ENCODE measurements at regions not wholly inside any gene's neighbourhood (a gene's known extent, or its start where the extent isn't known, plus 50 kb on each side); places are given as distances from the start of the nearest gene placed in this dataset.

GRCh38 chr6:88476388-88476787, 310.2 kb upstream of the CNR1 start:
- Histone ChIP-seq H4K20me1 (replicated peaks; ENCODE audit: insufficient read depth) (no peaks in the 10 kb centered on the region), H3K79me2 (replicated peaks; ENCODE audit: insufficient read depth) (no peaks in the 10 kb centered on the region), H3K4me2 (no peak overlapping the region), H3K9me2 (ENCODE audit: insufficient read depth) (no peaks in the 10 kb centered on the region), H3K27ac (ENCODE audit: low read depth) (no peak overlapping the region), H3K27me3 (ENCODE audit: insufficient read depth) (no peaks in the 10 kb centered on the region), H3K36me3 (ENCODE audit: insufficient read depth) (peaks cover 8% of the 10 kb centered on the region), H3K4me1 (ENCODE audit: insufficient read depth) (no peaks in the 10 kb centered on the region), H3F3A (replicated peaks; ENCODE audit: low read depth) (no peaks in the 10 kb centered on the region), H2AFZ (no peak overlapping the region), H3K4me3 (no peak overlapping the region)
- Mint-ChIP-seq H3K4me3 (no peak overlapping the region), H3K27ac (no peak overlapping the region), H3K27me3 (ENCODE audit: insufficient read depth, low read depth, poor library complexity) (peaks cover 3% of the 10 kb centered on the region), H3K9me3 (peaks cover 29% of the 10 kb centered on the region), H3K4me1 (peaks cover 10% of the 10 kb centered on the region), H3K36me3 (ENCODE audit: low read depth) (peaks cover 15% of the 10 kb centered on the region)
- DNase-seq (ENCODE audit: low spot score) (no peak), ATAC-seq (no peak)
- no peak for TF ChIP-seq NANOG (IDR thresholded peaks at IDR 0.05; ENCODE audit: borderline replicate concordance)
- TF ChIP-seq CREB1 (CRISPR knock-in tag; IDR thresholded peaks at IDR 0.05; ENCODE audit: low read depth): no peak
- TF ChIP-seq ZNF331 (CRISPR knock-in tag; IDR thresholded peaks at IDR 0.05; ENCODE audit: low read depth): no peak

- Mint-ChIP-seq H3K4me3 (no peak overlapping the region), H3K36me3 (ENCODE audit: low read depth) (peaks cover 15% of the 10 kb centered on the region), H3K27me3 (ENCODE audit: insufficient read depth, low read depth, poor library complexity) (peaks cover under 1% of the 10 kb centered on the region), H3K27ac (no peak overlapping the region), H3K4me1 (peaks cover 10% of the 10 kb centered on the region), H3K9me3 (peaks cover 29% of the 10 kb centered on the region)
- ATAC-seq: no peak
- Histone ChIP-seq H3K4me2 (no peak overlapping the region), H4K20me1 (replicated peaks; ENCODE audit: insufficient read depth) (no peaks in the 10 kb centered on the region), H3K79me2 (replicated peaks; ENCODE audit: insufficient read depth) (no peaks in the 10 kb centered on the region), H3K27ac (ENCODE audit: low read depth) (no peak overlapping the region), H3K9me2 (ENCODE audit: insufficient read depth) (no peaks in the 10 kb centered on the region), H3K4me3 (no peak overlapping the region), H3K4me1 (ENCODE audit: insufficient read depth) (no peaks in the 10 kb centered on the region), H3K36me3 (ENCODE audit: insufficient read depth) (peaks cover 8% of the 10 kb centered on the region), H2AFZ (no peak overlapping the region), H3K27me3 (ENCODE audit: insufficient read depth) (no peaks in the 10 kb centered on the region), H3F3A (replicated peaks; ENCODE audit: low read depth) (no peaks in the 10 kb centered on the region)
- no peak for DNase-seq (ENCODE audit: low spot score)
- TF ChIP-seq CREB1 (CRISPR knock-in tag; IDR thresholded peaks at IDR 0.05; ENCODE audit: low read depth): no peak
- TF ChIP-seq EZH2 (IDR thresholded peaks at IDR 0.05; ENCODE audit: low read depth, unreplicated experiment): no peak
- TF ChIP-seq ZNF462 (CRISPR knock-in tag; IDR thresholded peaks at IDR 0.05): no peak
- TF ChIP-seq ZNF114 (CRISPR knock-in tag; IDR thresholded peaks at IDR 0.05): no peak
- no peak for TF ChIP-seq NANOG (IDR thresholded peaks at IDR 0.05; ENCODE audit: borderline replicate concordance)
- no peak for TF ChIP-seq CTCF (conservative IDR thresholded peaks at IDR 0.05; ENCODE audit: low read depth in 2 of 2)
- no peak for TF ChIP-seq EZH2phosphoT487 (IDR thresholded peaks at IDR 0.05; ENCODE audit: unreplicated experiment)
- TF ChIP-seq STAT1 (IDR thresholded peaks at IDR 0.05; ENCODE audit: unreplicated experiment): no peak
- TF ChIP-seq REST (IDR thresholded peaks at IDR 0.05; ENCODE audit: unreplicated experiment): no peak
- no peak for TF ChIP-seq JUNB (IDR thresholded peaks at IDR 0.05; ENCODE audit: unreplicated experiment)
- no peak for TF ChIP-seq ZNF331 (CRISPR knock-in tag; IDR thresholded peaks at IDR 0.05; ENCODE audit: low read depth)
Measured at GRCh38 chr6:88474720-88475119, 308.6 kb upstream of the CNR1 start.
